Chondrocyte (in vitro differentiated cells): ENCODE measurements at regions not wholly inside any gene's neighbourhood (a gene's known extent, or its start where the extent isn't known, plus 50 kb on each side); places are given as distances from the start of the nearest gene placed in this dataset.

Experiments
- DNase-seq: peaks from one replicate; pipeline ENCODE4 v3.0.0; 2021; ENCODE audit warnings: mixed read lengths, low spot score
- H3K27ac Mint-ChIP-seq: one replicate; pipeline ENCODE4 v1.8.0; 2021; ENCODE audit warnings: mild to moderate bottlenecking, moderate library complexity, mixed read lengths; ENCODE audit not compliant: unreplicated experiment
- H3K27me3 Mint-ChIP-seq: 2 replicates; pipeline ENCODE4 v1.8.0; 2021; ENCODE audit warnings: low read depth, mixed read lengths
- H3K36me3 Mint-ChIP-seq: 2 replicates; pipeline ENCODE4 v1.8.0; 2021; ENCODE audit warnings: low read depth, mixed read lengths
- H3K4me1 Mint-ChIP-seq: 2 replicates; pipeline ENCODE4 v1.8.0; 2021; ENCODE audit warnings: low read depth, mild to moderate bottlenecking, mixed read lengths
- H3K4me3 Mint-ChIP-seq: one replicate; pipeline ENCODE4 v1.8.0; 2021; ENCODE audit warnings: mild to moderate bottlenecking, moderate library complexity, mixed read lengths; ENCODE audit not compliant: unreplicated experiment
- H3K9me3 Mint-ChIP-seq: 2 replicates; pipeline ENCODE4 v1.8.0; 2021; ENCODE audit warnings: low read depth, mixed read lengths
- TF ChIP-seq, protein P1 (sequence below): fragments of 200-600 bp; sonication (generic); IDR thresholded peaks from 2 replicates; pipeline ENCODE4 v1.5.0; 2021; ENCODE audit warnings: antibody characterized with exemption, mild to moderate bottlenecking, moderate library complexity

GRCh38 chr7:47088329-47089067, 493.4 kb downstream of the TNS3 start:
- no peak for DNase-seq
- H3K9me3 Mint-ChIP-seq: no peaks in the 10 kb centered on the region
- H3K36me3 Mint-ChIP-seq: no peaks in the 10 kb centered on the region

DNA sequence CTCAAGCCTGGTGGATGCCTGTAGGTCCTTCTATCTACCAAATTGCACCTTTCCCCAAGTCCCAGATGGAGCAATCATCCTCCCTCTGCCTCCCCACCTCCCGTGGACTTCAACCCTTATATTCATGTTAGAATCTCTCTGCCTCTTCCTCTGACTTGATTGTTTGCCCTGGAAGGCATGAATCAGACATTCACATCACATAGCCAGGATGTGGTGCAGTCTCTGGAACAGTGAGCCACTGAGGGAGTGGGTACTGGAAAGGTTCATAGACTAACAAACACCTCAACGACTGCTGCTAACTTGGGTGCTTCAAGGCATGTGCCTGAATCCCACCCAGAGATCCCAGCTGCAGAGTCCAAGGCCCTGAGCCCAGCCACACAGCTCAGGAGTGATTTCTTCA, 494.0 kb downstream of the TNS3 start:
- no peaks in the 10 kb centered on the region for H3K27me3 Mint-ChIP-seq
- no peak overlapping the region for H3K4me3 Mint-ChIP-seq
- TF ChIP-seq, protein P1, sequence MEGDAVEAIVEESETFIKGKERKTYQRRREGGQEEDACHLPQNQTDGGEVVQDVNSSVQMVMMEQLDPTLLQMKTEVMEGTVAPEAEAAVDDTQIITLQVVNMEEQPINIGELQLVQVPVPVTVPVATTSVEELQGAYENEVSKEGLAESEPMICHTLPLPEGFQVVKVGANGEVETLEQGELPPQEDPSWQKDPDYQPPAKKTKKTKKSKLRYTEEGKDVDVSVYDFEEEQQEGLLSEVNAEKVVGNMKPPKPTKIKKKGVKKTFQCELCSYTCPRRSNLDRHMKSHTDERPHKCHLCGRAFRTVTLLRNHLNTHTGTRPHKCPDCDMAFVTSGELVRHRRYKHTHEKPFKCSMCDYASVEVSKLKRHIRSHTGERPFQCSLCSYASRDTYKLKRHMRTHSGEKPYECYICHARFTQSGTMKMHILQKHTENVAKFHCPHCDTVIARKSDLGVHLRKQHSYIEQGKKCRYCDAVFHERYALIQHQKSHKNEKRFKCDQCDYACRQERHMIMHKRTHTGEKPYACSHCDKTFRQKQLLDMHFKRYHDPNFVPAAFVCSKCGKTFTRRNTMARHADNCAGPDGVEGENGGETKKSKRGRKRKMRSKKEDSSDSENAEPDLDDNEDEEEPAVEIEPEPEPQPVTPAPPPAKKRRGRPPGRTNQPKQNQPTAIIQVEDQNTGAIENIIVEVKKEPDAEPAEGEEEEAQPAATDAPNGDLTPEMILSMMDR: no peak
- DNase-seq: no peak
- no peak overlapping the region for H3K27ac Mint-ChIP-seq
- no peaks in the 10 kb centered on the region for H3K36me3 Mint-ChIP-seq
- no peaks in the 10 kb centered on the region for H3K9me3 Mint-ChIP-seq
- peaks cover 36% of the 10 kb centered on the region for H3K4me1 Mint-ChIP-seq

More at GRCh38 chr7:47088329-47089067, 493.4 kb downstream of the TNS3 start:
- TF ChIP-seq, protein P1: peak; percentile 100
- no peak overlapping the region for H3K4me3 Mint-ChIP-seq
- no peak overlapping the region for H3K27ac Mint-ChIP-seq
- H3K27me3 Mint-ChIP-seq: no peaks in the 10 kb centered on the region
- H3K4me1 Mint-ChIP-seq: peaks cover 43% of the 10 kb centered on the region

DNA sequence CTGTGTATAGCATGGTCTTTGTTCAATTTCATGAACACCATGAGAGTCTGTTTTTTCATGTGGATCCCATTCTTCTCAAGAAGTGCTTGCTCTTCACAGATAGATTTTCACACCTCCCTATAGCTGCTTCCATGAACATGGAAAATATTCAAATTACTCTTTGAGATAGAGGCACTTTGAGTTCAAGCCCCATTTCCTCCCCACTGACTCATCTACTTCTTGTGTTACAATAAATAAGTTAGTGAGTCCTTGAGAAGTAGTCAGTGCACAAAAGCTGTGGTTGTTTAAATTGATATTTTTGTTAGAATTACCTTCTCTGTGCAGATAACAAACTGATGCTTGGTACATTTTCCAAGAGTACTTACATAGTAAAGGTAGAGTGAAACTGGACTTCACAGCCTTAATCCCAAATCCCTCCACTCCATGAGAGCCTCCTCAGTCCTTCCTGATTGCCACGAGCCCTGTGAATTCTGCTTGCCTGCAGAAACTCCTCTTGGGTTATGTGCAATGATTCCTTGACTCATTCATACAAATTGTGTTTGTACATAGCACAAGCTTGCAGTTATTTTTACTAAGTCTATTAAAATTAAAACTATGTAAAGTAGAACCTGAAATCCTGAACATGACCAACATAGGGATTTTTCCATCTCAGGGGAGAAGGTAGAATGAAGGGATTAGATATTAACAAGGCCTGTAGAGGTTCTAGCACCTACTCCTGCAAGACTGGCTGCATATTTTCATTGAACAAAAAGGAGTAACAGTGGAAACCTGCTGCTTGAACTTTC, 496.2 kb downstream of the TNS3 start:
- Mint-ChIP-seq H3K9me3 (no peaks in the 10 kb centered on the region), H3K4me1 (peaks cover 21% of the 10 kb centered on the region), H3K27me3 (no peaks in the 10 kb centered on the region), H3K36me3 (no peaks in the 10 kb centered on the region), H3K4me3 (no peak overlapping the region), H3K27ac (no peak overlapping the region)
- TF ChIP-seq, protein P1: no peak
- DNase-seq: no peak

DNA sequence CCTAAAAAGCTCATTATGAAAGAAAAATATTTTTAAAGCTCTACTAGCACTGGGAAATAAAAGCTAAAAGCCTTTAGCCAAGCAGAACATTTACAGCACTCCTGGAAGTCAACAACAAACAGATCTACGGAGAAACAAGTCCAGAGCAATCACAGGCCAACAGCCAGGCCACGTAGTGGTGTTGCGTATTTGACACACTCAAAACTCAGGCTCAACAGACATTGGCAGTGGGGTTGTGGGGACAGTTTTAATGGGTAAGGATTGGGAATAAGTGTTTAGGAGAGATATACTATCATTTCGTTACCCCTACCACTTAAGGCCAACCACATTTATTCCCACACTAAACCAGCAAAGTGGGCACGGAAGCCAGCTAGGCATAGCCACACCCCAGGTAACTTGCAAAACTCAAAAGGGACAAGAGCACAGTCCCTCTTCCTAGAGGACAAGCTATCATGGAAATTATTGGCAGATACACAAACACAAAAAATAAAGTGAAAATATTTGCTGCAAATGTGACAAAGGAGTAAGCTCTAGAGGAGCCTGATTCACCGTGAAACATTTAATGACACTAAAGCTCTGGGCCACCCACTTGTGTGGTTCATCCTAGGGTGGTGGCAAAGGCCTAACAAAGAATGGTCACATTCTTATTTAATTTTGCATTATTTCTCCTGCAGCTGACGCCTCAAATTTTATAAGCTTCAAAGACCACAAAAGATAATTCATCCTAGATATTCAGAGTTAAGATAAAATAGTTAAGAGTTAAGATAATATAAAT, 498.2 kb downstream of the TNS3 start:
- DNase-seq: no peak
- H3K4me3 Mint-ChIP-seq: no peak overlapping the region
- TF ChIP-seq, protein P1: no peak
- H3K27ac Mint-ChIP-seq: no peak overlapping the region
- no peaks in the 10 kb centered on the region for H3K27me3 Mint-ChIP-seq
- H3K4me1 Mint-ChIP-seq: peaks cover 17% of the 10 kb centered on the region
- no peaks in the 10 kb centered on the region for H3K9me3 Mint-ChIP-seq
- no peaks in the 10 kb centered on the region for H3K36me3 Mint-ChIP-seq

DNA sequence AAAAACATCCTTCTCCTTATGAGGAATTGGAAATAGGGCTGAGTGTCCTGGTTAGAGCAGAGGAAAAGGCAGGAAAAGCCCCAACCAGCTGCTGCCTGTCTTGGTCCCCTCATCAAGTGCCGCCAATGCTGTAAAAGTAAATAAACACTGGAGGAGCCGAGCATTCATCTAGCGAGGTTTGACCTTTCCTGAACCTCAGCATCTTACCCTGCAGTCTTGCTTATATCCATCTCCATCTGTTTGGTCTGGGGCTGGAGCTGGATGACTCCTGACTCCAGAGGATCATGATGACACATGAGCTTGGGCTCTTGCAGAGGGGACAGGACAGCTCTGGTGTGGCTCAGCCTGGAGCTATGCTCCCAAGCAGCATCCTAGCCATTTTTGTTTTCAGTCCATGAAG, 501.1 kb downstream of the TNS3 start:
- TF ChIP-seq, protein P1: no peak
- H3K9me3 Mint-ChIP-seq: no peaks in the 10 kb centered on the region
- H3K27me3 Mint-ChIP-seq: no peaks in the 10 kb centered on the region
- DNase-seq: no peak
- peaks cover 7% of the 10 kb centered on the region for H3K4me1 Mint-ChIP-seq
- H3K4me3 Mint-ChIP-seq: no peak overlapping the region
- H3K27ac Mint-ChIP-seq: no peak overlapping the region
- no peaks in the 10 kb centered on the region for H3K36me3 Mint-ChIP-seq
